GM21529 (cell line): ENCODE measurements at regions not wholly inside any gene's neighbourhood (a gene's known extent, or its start where the extent isn't known, plus 50 kb on each side); places are given as distances from the start of the nearest gene placed in this dataset.

Experiments used
- ATAC-seq: cut with Tn5 transposase; IDR thresholded peaks from one replicate; pipeline ENCODE4 v1.9.1; 2021; ENCODE audit not compliant: unreplicated experiment

GRCh38 chr5:125037530-125037929 lies 291.1 kb upstream of the ZNF608 start:
- ATAC-seq: no peak

- no peak for ATAC-seq
Observed at GRCh38 chr5:125038477-125038876, 292.0 kb upstream of the ZNF608 start.

GRCh38 chr5:125041798-125042197 lies 295.4 kb upstream of the ZNF608 start:
- ATAC-seq: no peak

GRCh38 chr5:125042261-125042890 lies 295.9 kb upstream of the ZNF608 start:
- ATAC-seq: no peak

GRCh38 chr5:125043781-125044391 lies 297.4 kb upstream of the ZNF608 start:
- ATAC-seq: no peak

GRCh38 chr5:125044491-125045282 lies 298.2 kb upstream of the ZNF608 start:
- no peak for ATAC-seq

- ATAC-seq: no peak
Observed at GRCh38 chr5:125045646-125046045, 299.2 kb upstream of the ZNF608 start.

GRCh38 chr5:125046838-125047237 lies 300.4 kb upstream of the ZNF608 start:
- ATAC-seq: no peak

- no peak for ATAC-seq
Observed at GRCh38 chr5:125047871-125048270, 301.4 kb upstream of the ZNF608 start.

- no peak for ATAC-seq
Observed at GRCh38 chr5:125049721-125050702, 303.6 kb upstream of the ZNF608 start.

- no peak for ATAC-seq
Observed at GRCh38 chr5:125050926-125051325, 304.5 kb upstream of the ZNF608 start.

- no peak for ATAC-seq
Observed at GRCh38 chr5:125052584-125052983, 306.1 kb upstream of the ZNF608 start.

- ATAC-seq: no peak
Observed at GRCh38 chr5:125053179-125053578, 306.7 kb upstream of the ZNF608 start.

GRCh38 chr5:125054146-125054545 lies 307.7 kb upstream of the ZNF608 start:
- no peak for ATAC-seq

GRCh38 chr5:125056671-125057485 lies 310.4 kb upstream of the ZNF608 start:
- no peak for ATAC-seq

GRCh38 chr5:125057912-125058826 lies 311.7 kb upstream of the ZNF608 start:
- ATAC-seq: no peak

- no peak for ATAC-seq
Observed at GRCh38 chr5:125059255-125060002, 313.0 kb upstream of the ZNF608 start.

- no peak for ATAC-seq
Observed at GRCh38 chr5:125061726-125062125, 315.3 kb upstream of the ZNF608 start.
